Stimulated activated naive CD4-positive, alpha-beta T cell treated with Interleukin-2 at 50 U/mL for 16 hours (primary cell): ENCODE measurements at regions not wholly inside any gene's neighbourhood (a gene's known extent, or its start where the extent isn't known, plus 50 kb on each side); places are given as distances from the start of the nearest gene placed in this dataset.

Source experiments
- DNase-seq: peaks from one replicate; lab custom pipeline; 2025; lab: John Stamatoyannopoulos, UW

- DNase-seq: no peak
Observed at GRCh38 chr2:37782155-37782673, 110.8 kb upstream of the CDC42EP3 start.

GRCh38 chr2:37782721-37783371, 111.4 kb upstream of the CDC42EP3 start:
- DNase-seq: no peak

GRCh38 chr2:37783545-37783944, 112.1 kb upstream of the CDC42EP3 start:
- DNase-seq: no peak

GRCh38 chr2:37784071-37784758, 112.8 kb upstream of the CDC42EP3 start:
- no peak for DNase-seq

- DNase-seq: no peak
Observed at GRCh38 chr2:37784759-37785149, 113.3 kb upstream of the CDC42EP3 start.

DNA sequence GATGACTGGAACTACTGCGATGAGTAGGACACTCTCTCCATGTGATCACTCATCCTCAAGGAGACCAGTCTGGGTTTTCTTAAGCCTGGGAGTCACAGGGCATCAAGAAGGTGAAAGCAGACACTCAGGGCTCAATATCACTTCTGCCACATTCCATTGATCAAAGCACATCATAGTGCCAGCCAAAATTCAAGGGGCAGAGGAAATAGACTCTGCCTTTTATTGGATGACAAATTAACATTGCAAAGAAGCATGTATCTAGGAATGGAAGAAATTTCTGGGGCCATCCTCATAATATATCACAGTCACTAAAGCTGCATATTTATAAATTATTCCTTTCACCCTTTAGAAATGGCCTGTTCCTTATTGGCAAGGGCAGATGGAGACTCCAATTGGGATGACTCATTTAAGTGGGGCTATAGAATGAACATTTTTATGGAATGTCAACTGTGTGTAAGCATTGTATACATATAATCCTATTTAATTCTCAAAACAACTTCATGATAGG, 114.8 kb upstream of the CDC42EP3 start:
- DNase-seq: no peak

GRCh38 chr2:37786854-37787253, 115.4 kb upstream of the CDC42EP3 start:
- no peak for DNase-seq

DNA sequence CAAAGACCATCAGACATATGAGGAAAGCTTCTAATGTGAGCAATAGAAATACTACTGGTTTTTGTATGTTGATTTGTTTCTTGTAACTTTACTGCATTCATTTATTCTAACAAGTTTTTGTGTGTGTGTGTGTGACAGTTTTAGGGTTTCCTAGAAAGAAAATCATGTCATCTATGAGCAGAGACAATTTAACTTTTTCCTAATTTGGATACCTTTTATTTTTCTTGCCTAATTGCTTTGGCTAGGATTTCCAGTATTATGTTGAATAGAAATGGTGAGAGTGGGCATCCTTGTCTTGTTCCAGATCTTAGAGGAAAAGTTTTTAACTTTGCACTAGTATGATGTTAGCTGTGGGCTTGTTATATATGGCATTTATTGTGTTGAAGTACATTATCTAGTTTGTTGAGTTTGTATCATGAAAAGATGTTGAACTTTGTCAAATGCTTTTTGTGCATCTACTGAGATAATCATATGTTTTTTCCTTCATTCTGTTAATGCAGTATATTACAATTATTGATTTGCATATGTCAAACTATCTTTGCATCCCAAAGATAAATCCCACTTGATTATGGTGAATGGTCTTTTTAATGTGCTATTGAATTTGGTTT, 117.3 kb upstream of the CDC42EP3 start:
- no peak for DNase-seq

- no peak for DNase-seq
Observed at GRCh38 chr2:37790019-37790418, 118.6 kb upstream of the CDC42EP3 start.

DNA sequence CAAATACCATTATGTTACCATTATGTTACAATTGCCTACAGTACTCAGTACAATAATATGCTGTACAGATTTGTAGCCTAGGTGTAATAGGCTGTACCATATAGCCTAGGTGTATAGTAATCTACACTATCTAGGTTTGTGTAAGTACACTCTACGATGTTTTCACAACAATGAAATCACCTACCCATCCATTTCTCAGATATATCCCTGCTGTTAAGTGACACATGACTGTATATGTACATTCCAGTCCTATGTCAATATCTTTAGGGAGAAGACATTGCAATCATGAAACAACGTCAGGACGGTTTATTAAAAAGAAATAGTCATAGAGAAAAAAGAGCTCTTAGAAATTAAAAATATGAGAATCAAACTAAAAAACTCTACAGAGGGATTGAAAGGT, 119.0 kb upstream of the CDC42EP3 start:
- DNase-seq: no peak

GRCh38 chr2:37792366-37792765, 120.9 kb upstream of the CDC42EP3 start:
- DNase-seq: no peak

DNA sequence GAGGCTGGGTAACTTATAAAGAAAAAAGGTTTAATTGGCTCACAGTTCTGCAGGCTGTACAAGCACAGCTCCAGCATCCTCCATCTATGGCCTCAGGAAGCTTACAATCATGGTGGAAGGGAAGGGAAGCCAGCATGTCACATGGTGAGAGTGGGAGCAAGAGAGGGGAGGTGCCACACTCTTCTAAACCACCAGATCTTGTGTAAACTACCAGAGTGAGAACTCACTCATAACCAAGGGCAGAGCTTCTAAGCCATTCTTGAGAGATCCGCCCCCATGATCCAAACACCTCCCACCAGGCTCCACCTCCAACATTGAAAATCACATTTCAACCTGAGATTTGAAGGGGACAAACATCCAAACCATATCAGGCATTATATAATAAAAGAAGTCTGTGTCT, 121.6 kb upstream of the CDC42EP3 start:
- no peak for DNase-seq

DNA sequence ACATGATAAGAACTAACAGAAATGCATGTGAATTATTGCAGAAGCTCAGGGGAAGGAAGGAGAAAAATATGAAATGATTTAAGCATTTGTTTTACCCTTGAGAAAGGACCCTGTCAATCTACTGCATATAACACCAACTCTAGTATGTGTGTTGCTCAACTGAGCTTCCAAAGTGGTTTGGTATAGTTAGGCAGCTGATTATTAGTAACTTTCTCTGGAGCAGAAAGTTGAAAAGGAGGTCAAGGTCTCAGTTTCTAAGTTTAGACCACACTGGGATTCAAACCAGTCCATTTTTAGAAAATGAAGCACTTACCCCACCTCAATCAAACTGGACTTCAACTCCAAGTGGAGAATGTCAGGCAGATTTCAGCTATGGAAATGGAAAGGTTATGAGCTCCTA, 123.3 kb upstream of the CDC42EP3 start:
- DNase-seq: no peak

DNA sequence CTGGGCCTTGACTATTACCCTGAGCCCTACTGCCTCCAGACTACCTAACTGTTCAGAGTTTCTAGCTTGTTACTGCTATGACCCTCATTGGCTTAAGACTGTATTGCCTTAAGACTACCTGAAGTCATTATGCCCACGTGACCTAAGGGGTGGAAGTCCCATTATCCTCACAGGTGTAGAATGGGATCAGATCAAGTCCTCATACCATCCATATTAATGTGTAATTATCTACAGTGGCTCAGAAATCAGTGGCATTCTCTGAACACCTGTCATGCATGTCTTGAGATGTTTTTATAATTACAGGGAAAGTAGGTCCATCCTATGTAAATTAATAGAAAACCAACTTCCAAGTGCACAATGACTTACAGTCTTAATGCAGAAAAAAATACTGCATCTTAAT, 124.0 kb upstream of the CDC42EP3 start:
- DNase-seq: no peak

GRCh38 chr2:37795938-37796337, 124.5 kb upstream of the CDC42EP3 start:
- no peak for DNase-seq

- no peak for DNase-seq
Observed at GRCh38 chr2:37796481-37796880, 125.0 kb upstream of the CDC42EP3 start.

DNA sequence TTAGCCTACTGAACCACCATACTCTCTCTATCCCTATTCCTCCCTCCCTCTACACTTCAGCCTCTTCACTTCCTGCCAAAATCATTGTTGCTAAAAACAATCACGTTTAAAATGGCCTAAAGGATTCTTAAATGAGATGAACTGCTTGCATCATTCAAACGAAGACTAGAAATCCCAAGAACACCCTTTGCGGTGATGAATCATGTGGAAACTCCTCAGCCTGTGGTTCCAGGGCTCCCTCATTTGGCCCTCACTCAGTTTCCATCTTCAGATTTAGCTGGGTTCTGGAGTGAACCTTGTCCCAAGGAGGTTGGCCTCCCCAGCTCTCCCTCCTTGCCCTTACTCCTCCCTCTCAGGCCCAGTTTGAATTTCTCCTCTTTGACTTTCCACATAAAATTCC, 125.6 kb upstream of the CDC42EP3 start:
- DNase-seq: no peak

- no peak for DNase-seq
Observed at GRCh38 chr2:37798315-37799005, 126.6 kb upstream of the RMDN2 start.

DNA sequence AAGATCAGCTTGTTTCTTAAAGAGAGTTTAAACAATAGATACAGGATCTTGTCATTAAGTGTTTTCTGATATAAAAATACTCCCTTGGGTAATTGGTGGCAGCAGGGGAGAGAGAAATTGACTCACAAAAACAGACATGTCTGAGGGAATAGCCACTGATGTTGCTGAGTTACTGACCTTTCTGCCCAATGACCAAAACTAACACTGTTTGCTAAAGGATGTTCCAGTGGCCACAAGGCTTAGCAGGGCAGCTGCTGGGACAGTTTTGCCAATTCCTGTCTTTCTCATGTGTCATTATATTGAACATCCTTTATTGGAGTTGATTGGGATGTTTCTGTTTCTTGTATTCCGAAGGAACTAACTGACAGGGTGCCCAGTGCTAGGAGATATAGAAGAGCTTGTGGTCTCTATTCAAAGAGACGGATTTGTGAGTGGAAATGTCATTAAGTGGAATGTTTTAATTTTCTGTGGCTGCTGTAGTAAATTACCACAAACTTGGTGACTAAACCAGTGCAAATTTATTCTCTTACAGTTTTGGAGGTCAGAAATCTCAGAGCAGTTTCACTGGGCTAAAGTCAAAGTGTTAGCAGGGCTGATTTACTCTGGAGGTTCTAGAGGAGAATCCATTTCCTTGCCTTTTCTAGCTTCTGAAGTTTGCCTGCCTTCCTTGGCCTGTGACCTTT, 124.8 kb upstream of the RMDN2 start:
- no peak for DNase-seq

- no peak for DNase-seq
Observed at GRCh38 chr2:37802211-37802752, 122.8 kb upstream of the RMDN2 start.

GRCh38 chr2:37802899-37803379, 122.1 kb upstream of the RMDN2 start:
- no peak for DNase-seq
